Natural killer cell (primary cell): ENCODE measurements at regions not wholly inside any gene's neighbourhood (a gene's known extent, or its start where the extent isn't known, plus 50 kb on each side); places are given as distances from the start of the nearest gene placed in this dataset.
"Not testable (repeated sequence)": the region's sequence is repeated elsewhere in the genome, so short reads cannot be mapped to it uniquely, and the experiment has no call there.

Experiments used
- ATAC-seq, 3 donors: fragments of 150-1000 bp in 2 of 3; fragments of 200-7000 bp in 1 of 3; cut with Tn5 transposase; 1 replicate in 1 of 3; 2 replicates in 2 of 3; pipeline ENCODE4 v1.10.0; 2021; ENCODE audit warnings: mild to moderate bottlenecking in 2 of 3, moderate library complexity in 2 of 3
- DNase-seq, 2 donors: peaks; one replicate each; pipeline versions ENCODE4 v3.0.0 to v3.0.0-alpha.2; 2013 to 2021; ENCODE audit warnings: mixed read lengths in 1 of 2
- H3K27ac ChIP-seq: one replicate; pipeline ENCODE4 v1.5.1; 2013; ENCODE audit warnings: mild to moderate bottlenecking, low read length
- H3K27me3 ChIP-seq: one replicate; pipeline ENCODE4 v1.6.1; 2013; ENCODE audit warnings: low read length; ENCODE audit not compliant: control insufficient read depth, insufficient read depth
- H3K36me3 ChIP-seq: one replicate; pipeline ENCODE4 v1.6.1; 2013; ENCODE audit warnings: low read length; ENCODE audit not compliant: control insufficient read depth, insufficient read depth
- H3K4me1 ChIP-seq: one replicate; pipeline ENCODE4 v1.6.1; 2013; ENCODE audit warnings: low read length; ENCODE audit not compliant: control insufficient read depth, insufficient read depth
- H3K4me3 ChIP-seq: one replicate; pipeline ENCODE4 v1.5.1; 2013; ENCODE audit warnings: low read length
- H3K9me3 ChIP-seq: one replicate; pipeline ENCODE4 v1.6.1; 2013; ENCODE audit warnings: low read length; ENCODE audit not compliant: control insufficient read depth, insufficient read depth
- H3K27ac Mint-ChIP-seq, 2 donors: one replicate each; pipeline ENCODE4 v1.8.0; 2022; ENCODE audit warnings: mild to moderate bottlenecking in 2 of 2, mixed read lengths in 2 of 2, moderate library complexity in 1 of 2
- H3K27me3 Mint-ChIP-seq, 2 donors: one replicate each; pipeline ENCODE4 v1.8.0; 2022; ENCODE audit warnings: low read depth in 2 of 2, mixed read lengths in 2 of 2
- H3K36me3 Mint-ChIP-seq: one replicate; pipeline ENCODE4 v1.8.0; 2022; ENCODE audit warnings: mixed read lengths
- H3K4me1 Mint-ChIP-seq, 2 donors: one replicate each; pipeline ENCODE4 v1.8.0; 2022; ENCODE audit warnings: mixed read lengths in 2 of 2
- H3K4me3 Mint-ChIP-seq: one replicate; pipeline ENCODE4 v1.8.0; 2022; ENCODE audit warnings: mild to moderate bottlenecking, moderate library complexity, mixed read lengths
- H3K9me3 Mint-ChIP-seq, 2 donors: one replicate each; pipeline ENCODE4 v1.8.0; 2022; ENCODE audit warnings: mixed read lengths in 2 of 2
- WGBS: methylation state at CpG from one replicate; pipeline ENCODE4 v1.1.7; 2013; ENCODE audit warnings: missing lambda C conversion rate; ENCODE audit not compliant: insufficient coverage; 5-methylcytosine and 5-hydroxymethylcytosine counted together
- intact Hi-C: fragments of 100-400 bp; cut with micrococcal nuclease; formaldehyde crosslinking; loops from one replicate; pipeline ENCODE4 v1.14.2; 2022
- TF ChIP-seq, protein P1 (sequence below): fragments of 200-600 bp; IDR thresholded peaks from one replicate; pipeline ENCODE4 v1.8.0; 2022; ENCODE audit warnings: antibody characterized with exemption

DNA sequence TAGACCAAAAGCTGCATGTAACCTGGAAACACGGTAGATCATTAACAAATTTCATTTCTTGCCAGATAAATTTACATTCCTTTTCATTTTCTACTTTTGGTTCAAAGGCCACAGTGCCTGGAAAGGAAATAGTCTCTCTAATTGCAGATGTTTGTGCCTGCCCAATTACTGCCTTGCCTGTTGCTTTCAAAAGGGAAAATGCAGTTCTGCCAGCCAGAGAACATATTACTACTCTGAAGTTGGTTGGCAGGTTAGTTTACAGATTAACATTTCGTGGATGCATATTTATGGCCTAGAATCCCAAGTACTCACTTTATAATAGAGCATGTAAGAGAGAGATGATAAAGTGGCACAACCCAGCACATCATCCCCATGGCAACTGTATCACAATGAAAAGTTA is 124.3 kb upstream of the LRRC3B start:
- Mint-ChIP-seq H3K4me3 (no peak overlapping the region), H3K4me1 (no peaks in the 10 kb centered on the region), H3K9me3 (peaks cover 12 to 24% of the 10 kb centered on the region in 2 donors), H3K27me3 (no peaks in the 10 kb centered on the region), H3K27ac (no peak overlapping the region), H3K36me3 (no peaks in the 10 kb centered on the region)
- no peak overlapping the region for H3K27ac ChIP-seq
- intact Hi-C loops: no loop called here
- no peak overlapping the region for H3K4me3 ChIP-seq
- no peaks in the 10 kb centered on the region for H3K36me3 ChIP-seq
- 0% methylated on average over 1 of the region's 2 CpGs for WGBS
- no peaks in the 10 kb centered on the region for H3K9me3 ChIP-seq
- no peaks in the 10 kb centered on the region for H3K27me3 ChIP-seq
- ATAC-seq: no peak
- no peaks in the 10 kb centered on the region for H3K4me1 ChIP-seq
- TF ChIP-seq, protein P1, sequence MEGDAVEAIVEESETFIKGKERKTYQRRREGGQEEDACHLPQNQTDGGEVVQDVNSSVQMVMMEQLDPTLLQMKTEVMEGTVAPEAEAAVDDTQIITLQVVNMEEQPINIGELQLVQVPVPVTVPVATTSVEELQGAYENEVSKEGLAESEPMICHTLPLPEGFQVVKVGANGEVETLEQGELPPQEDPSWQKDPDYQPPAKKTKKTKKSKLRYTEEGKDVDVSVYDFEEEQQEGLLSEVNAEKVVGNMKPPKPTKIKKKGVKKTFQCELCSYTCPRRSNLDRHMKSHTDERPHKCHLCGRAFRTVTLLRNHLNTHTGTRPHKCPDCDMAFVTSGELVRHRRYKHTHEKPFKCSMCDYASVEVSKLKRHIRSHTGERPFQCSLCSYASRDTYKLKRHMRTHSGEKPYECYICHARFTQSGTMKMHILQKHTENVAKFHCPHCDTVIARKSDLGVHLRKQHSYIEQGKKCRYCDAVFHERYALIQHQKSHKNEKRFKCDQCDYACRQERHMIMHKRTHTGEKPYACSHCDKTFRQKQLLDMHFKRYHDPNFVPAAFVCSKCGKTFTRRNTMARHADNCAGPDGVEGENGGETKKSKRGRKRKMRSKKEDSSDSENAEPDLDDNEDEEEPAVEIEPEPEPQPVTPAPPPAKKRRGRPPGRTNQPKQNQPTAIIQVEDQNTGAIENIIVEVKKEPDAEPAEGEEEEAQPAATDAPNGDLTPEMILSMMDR: no peak
- DNase-seq: no peak

- H3K4me3 Mint-ChIP-seq: no peak overlapping the region
- H3K4me1 ChIP-seq: no peaks in the 10 kb centered on the region
- ATAC-seq (no peak), DNase-seq (no peak)
- TF ChIP-seq, protein P1: no peak
- no peaks in the 10 kb centered on the region for H3K27me3 Mint-ChIP-seq
- H3K9me3 Mint-ChIP-seq: peaks cover 14 to 15% of the 10 kb centered on the region in 2 donors
- H3K27ac ChIP-seq: no peak overlapping the region
- H3K27ac Mint-ChIP-seq: no peak overlapping the region
- H3K4me1 Mint-ChIP-seq: no peaks in the 10 kb centered on the region
- WGBS: 18% methylated on average over 1 of the region's 3 CpGs
- peaks cover 2% of the 10 kb centered on the region for H3K9me3 ChIP-seq
- intact Hi-C loops: no loop called here
- no peaks in the 10 kb centered on the region for H3K36me3 ChIP-seq
- H3K36me3 Mint-ChIP-seq: no peaks in the 10 kb centered on the region
- no peaks in the 10 kb centered on the region for H3K27me3 ChIP-seq
- H3K4me3 ChIP-seq: no peak overlapping the region
Measured at GRCh38 chr3:26505399-26505798, 117.2 kb upstream of the LRRC3B start.

- H3K4me1 ChIP-seq, H3K27me3 ChIP-seq, ATAC-seq, intact Hi-C loops, DNase-seq, H3K27ac Mint-ChIP-seq, H3K36me3 ChIP-seq, H3K27ac ChIP-seq, H3K4me1 Mint-ChIP-seq, H3K36me3 Mint-ChIP-seq, H3K4me3 Mint-ChIP-seq, H3K4me3 ChIP-seq, H3K9me3 ChIP-seq, H3K27me3 Mint-ChIP-seq: not testable (repeated sequence)
- 80% methylated on average over 4 of the region's 5 CpGs for WGBS
- H3K9me3 Mint-ChIP-seq: peaks cover 12 to 15% of the 10 kb centered on the region in 2 donors
Measured at GRCh38 chr3:26514445-26515029, 108.0 kb upstream of the LRRC3B start.

- H3K4me1 Mint-ChIP-seq: no peaks in the 10 kb centered on the region
- no peaks in the 10 kb centered on the region for H3K4me1 ChIP-seq
- DNase-seq (no peak), ATAC-seq (no peak)
- H3K4me3 Mint-ChIP-seq: no peak overlapping the region
- H3K36me3 ChIP-seq: no peaks in the 10 kb centered on the region
- WGBS: 71% methylated on average over 1 of the region's 2 CpGs
- no peak overlapping the region for H3K27ac Mint-ChIP-seq
- H3K27me3 ChIP-seq: no peaks in the 10 kb centered on the region
- intact Hi-C loops: no loop called here
- peaks cover 9 to 12% of the 10 kb centered on the region in 2 donors for H3K9me3 Mint-ChIP-seq
- H3K4me3 ChIP-seq: no peak overlapping the region
- no peaks in the 10 kb centered on the region for H3K36me3 Mint-ChIP-seq
- H3K9me3 ChIP-seq: peaks cover 3% of the 10 kb centered on the region
- no peak overlapping the region for H3K27ac ChIP-seq
- no peaks in the 10 kb centered on the region for H3K27me3 Mint-ChIP-seq
- TF ChIP-seq, protein P1: no peak
Measured at GRCh38 chr3:26515351-26515750, 107.2 kb upstream of the LRRC3B start.
